GM20000 (cell line): ENCODE measurements at regions not wholly inside any gene's neighbourhood (a gene's known extent, or its start where the extent isn't known, plus 50 kb on each side); places are given as distances from the start of the nearest gene placed in this dataset.

Experiments used
- DNase-seq: peaks from one replicate; pipeline ENCODE4 v3.0.0; 2012; ENCODE audit warnings: low spot score
- CTCF ChIP-seq: IDR thresholded peaks from 2 replicates; pipeline ENCODE4 v1.5.1; 2012; ENCODE audit warnings: mild to moderate bottlenecking, control low read depth; ENCODE audit errors: extremely low read depth, missing control alignments

DNA sequence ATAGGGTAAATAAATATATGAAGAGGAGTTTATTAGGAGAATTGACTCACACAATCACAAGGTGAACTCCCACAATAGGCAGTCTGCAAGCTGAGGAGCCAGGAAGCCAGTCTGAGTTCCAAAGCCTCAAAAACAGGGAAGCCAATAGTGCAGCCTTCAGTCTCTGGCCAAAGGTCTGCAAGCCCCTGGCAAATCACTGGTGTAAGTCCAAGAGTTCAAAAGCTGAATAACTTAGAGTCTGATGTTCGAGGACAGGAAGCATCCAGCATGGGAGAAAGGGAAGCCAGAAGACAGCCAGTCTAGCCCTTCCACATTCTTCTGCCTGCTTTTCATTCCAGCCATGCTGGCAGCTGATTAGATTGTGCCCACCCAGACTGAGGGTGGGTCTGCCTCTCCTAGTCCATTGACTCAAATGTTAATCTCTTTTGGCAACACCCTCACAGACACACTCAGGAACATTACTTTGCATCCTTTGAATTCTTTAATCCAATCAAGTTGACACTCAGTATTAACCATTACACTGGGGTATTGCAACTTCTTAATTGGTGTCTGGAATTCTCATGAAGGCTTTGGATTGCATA is 736.5 kb upstream of the LMO3 start:
- DNase-seq = no peak
- no peak for TF ChIP-seq CTCF

DNA sequence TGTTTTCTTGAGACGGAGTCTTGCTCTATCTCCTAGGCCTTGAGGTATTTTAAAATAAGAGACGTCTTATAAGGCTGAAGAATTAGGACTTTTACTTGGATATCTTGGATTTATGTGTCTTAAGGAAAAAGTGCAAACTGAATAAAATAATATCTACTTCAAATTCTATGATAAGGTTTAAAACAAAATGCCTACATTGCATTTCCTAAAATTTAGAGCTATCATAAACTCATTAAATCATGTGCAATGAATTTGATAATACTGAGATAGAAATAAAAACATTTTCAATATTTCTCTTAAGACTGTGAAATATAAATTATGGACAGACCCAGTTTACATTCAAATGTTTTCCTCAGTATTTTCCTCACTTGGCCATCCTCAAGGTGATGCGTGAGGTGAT is 729.5 kb upstream of the LMO3 start:
- TF ChIP-seq CTCF = no peak
- DNase-seq = no peak

- TF ChIP-seq CTCF = no peak
- no peak for DNase-seq
These were observed 728.8 kb upstream of the LMO3 start for GRCh38 chr12:17334784-17335183.

GRCh38 chr12:17333287-17333686 is 727.3 kb upstream of the LMO3 start:
- no peak for DNase-seq
- no peak for TF ChIP-seq CTCF

GRCh38 chr12:17326649-17327048 is 720.7 kb upstream of the LMO3 start:
- no peak for TF ChIP-seq CTCF
- DNase-seq = no peak

GRCh38 chr12:17322090-17322489 is 716.1 kb upstream of the LMO3 start:
- TF ChIP-seq CTCF = no peak
- DNase-seq = no peak

GRCh38 chr12:17304503-17305347 is 698.8 kb upstream of the LMO3 start:
- DNase-seq = no peak
- no peak for TF ChIP-seq CTCF
